ENCODE measurements at regions not wholly inside any gene's neighbourhood (a gene's known extent, or its start where the extent isn't known, plus 50 kb on each side); places are given as distances from the start of the nearest gene placed in this dataset.

DNA sequence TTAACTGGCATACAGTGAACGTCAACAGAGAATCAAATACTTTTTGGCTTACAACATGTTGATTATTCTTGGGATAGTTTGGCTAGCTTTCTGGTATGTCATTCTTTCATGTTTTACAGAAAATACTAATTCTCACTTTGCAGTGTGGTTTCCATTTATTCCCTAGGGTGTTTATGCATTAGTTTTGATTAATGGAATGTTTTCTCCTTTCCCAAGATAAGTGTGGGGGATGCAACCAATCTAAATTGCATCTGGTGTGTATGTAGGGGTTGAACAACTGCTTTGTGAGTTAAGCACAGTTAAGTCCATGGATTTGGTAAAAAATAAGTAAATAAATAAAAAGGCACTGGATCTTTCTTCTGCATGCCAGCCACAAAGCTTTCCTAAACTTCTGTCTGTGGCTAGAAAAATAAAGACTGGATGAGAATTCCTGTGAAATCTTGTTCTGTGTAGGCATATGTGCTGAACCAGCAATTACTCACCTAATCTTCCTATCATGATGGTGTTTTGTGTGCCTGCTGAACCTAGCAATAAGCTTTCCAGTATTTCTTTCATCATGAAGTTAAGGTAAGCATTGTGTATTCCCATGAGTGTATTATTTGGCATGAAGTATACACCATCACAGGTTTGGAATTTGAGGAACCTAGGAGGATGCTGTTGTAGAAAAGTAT is 50.6 kb upstream of the TENM3 start:
- Histone ChIP-seq H3K27me3 (ENCODE audit: insufficient read depth, low read length) (peaks cover 9% of the 10 kb centered on the region), H3K9me3 (ENCODE audit: control insufficient read depth in 1 of 2, insufficient read depth in 1 of 2, low read depth in 1 of 2, low read length in 2 of 2) (no peaks in the 10 kb centered on the region), H3K27ac (ENCODE audit: low read depth, low read length) (no peak overlapping the region), H3K9ac (ENCODE audit: low read length) (no peak overlapping the region), H4K20me1 (ENCODE audit: insufficient read depth) (no peaks in the 10 kb centered on the region; the same call in 1 of the 2 replicates), H3K4me3 (replicated peaks in 1 of 2; ENCODE audit: low read depth in 1 of 2, low read length in 2 of 2) (no peak overlapping the region), H2AFZ (ENCODE audit: low read depth, low read length, poor library complexity, severe bottlenecking) (no peak overlapping the region), H3K9me2 (ENCODE audit: insufficient read depth) (no peaks in the 10 kb centered on the region), H3K79me2 (ENCODE audit: insufficient read depth, low read length) (no peaks in the 10 kb centered on the region), H3K36me3 (ENCODE audit: control insufficient read depth in 1 of 2, insufficient read depth in 2 of 2, low read length in 2 of 2) (no peaks in the 10 kb centered on the region), H3K4me2 (ENCODE audit: low read length) (no peak overlapping the region), H3K4me1 (ENCODE audit: control insufficient read depth in 1 of 2, insufficient read depth in 2 of 2, low read length in 2 of 2) (peaks cover 0 to 6% of the 10 kb centered on the region in 2 experiments; a peak in 2 of 4 replicates)
- CTCF ChIA-PET: no interaction called here
- POLR2A ChIA-PET: no interaction called here
- RAD21 ChIA-PET (ENCODE audit: low non-redundant PET in 1 of 2, low total read pairs in 2 of 2, uncharacterized antibody in 2 of 2, unreplicated experiment in 2 of 2): no interaction called here
- ATAC-seq: no peak
- intact Hi-C loops (cut with micrococcal nuclease): no loop called here
- no peak for TF ChIP-seq ELF1 (IDR thresholded peaks at IDR 0.05; ENCODE audit: borderline replicate concordance, low read depth)
- TF ChIP-seq CEBPB (IDR thresholded peaks at IDR 0.05; ENCODE audit: low read depth): no peak
- TF ChIP-seq POLR2A (IDR thresholded peaks at IDR 0.05; ENCODE audit: borderline replicate concordance, extremely low read depth, insufficient read depth, insufficient read length): no peak
- TF ChIP-seq, protein P1, sequence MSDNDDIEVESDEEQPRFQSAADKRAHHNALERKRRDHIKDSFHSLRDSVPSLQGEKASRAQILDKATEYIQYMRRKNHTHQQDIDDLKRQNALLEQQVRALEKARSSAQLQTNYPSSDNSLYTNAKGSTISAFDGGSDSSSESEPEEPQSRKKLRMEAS (IDR thresholded peaks at IDR 0.05): no peak
- no peak for TF ChIP-seq YY1 (IDR thresholded peaks at IDR 0.05; ENCODE audit: extremely low read depth, insufficient replicate concordance, low read depth, low read length)
- no peak for TF ChIP-seq ZNF274 (IDR thresholded peaks at IDR 0.05; ENCODE audit: low read depth, low read length)
- no peak for TF ChIP-seq EZH2phosphoT487 (IDR thresholded peaks at IDR 0.05; ENCODE audit: borderline replicate concordance)
- TF ChIP-seq SIN3A (IDR thresholded peaks at IDR 0.05; ENCODE audit: low read depth): no peak
- TF ChIP-seq SP1 (IDR thresholded peaks at IDR 0.05; ENCODE audit: low read depth): no peak
- TF ChIP-seq FOSL1 (IDR thresholded peaks at IDR 0.05; ENCODE audit: low read depth): no peak
- TF ChIP-seq ZBTB33 (IDR thresholded peaks at IDR 0.05; ENCODE audit: extremely low read depth, insufficient replicate concordance, low read length): no peak
- DNase-seq (ENCODE audit: low read depth, low spot score): no peak
- no TSS peak for BruUV-seq (replicated peaks)

Data from HCT116 (cell line).